T-helper 17 cell (primary cell): ENCODE measurements at regions not wholly inside any gene's neighbourhood (a gene's known extent, or its start where the extent isn't known, plus 50 kb on each side); places are given as distances from the start of the nearest gene placed in this dataset.

ENCODE experiments used
- ATAC-seq: fragments of 150-1000 bp; cut with Tn5 transposase; 2 replicates; pipeline ENCODE4 v1.10.0; 2021; ENCODE audit warnings: mild to moderate bottlenecking, moderate library complexity
- DNase-seq, 3 donors: peaks; one replicate each; pipeline versions ENCODE4 v3.0.0 to v3.0.0-alpha.2; 2020 to 2021
- H3K9me3 ChIP-seq: one replicate; pipeline ENCODE4 v1.7.0; 2013; ENCODE audit warnings: low read length, mild to moderate bottlenecking; ENCODE audit not compliant: control insufficient read depth, poor library complexity, severe bottlenecking
- H3K27ac Mint-ChIP-seq: one replicate; pipeline ENCODE4 v1.8.0; 2022; ENCODE audit warnings: mild to moderate bottlenecking, moderate library complexity, mixed read lengths
- H3K27me3 Mint-ChIP-seq: one replicate; pipeline ENCODE4 v1.8.0; 2022; ENCODE audit warnings: mixed read lengths
- H3K36me3 Mint-ChIP-seq: one replicate; pipeline ENCODE4 v1.8.0; 2022; ENCODE audit warnings: low read depth, mixed read lengths
- H3K4me1 Mint-ChIP-seq: one replicate; pipeline ENCODE4 v1.8.0; 2022; ENCODE audit warnings: mild to moderate bottlenecking, mixed read lengths
- H3K4me3 Mint-ChIP-seq: one replicate; pipeline ENCODE4 v1.8.0; 2022; ENCODE audit warnings: mild to moderate bottlenecking, moderate library complexity, mixed read lengths

DNA sequence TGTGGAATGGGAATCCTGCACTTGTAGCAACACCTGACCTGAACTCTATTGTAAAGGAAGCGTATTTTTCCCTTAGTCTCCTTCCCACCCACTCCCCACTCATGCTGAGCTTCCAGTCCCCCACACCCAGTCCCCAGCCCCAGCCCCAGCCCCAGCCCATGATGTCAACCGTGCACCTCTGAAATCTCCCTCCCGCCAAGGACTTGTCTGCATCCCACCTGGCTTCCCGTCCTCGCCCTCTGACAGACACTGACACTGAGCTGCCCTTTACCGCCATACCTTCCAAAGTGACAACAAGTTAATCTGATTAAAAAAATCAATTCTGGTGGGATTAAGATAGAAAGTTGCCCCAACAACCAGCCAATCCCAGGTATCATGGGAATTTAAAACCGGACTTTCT is 213.6 kb upstream of the CELF4 start:
- Mint-ChIP-seq H3K27ac (no peak overlapping the region), H3K27me3 (no peaks in the 10 kb centered on the region), H3K36me3 (no peaks in the 10 kb centered on the region), H3K4me3 (no peak overlapping the region), H3K4me1 (no peaks in the 10 kb centered on the region)
- no peaks in the 10 kb centered on the region for H3K9me3 ChIP-seq
- DNase-seq (no peak), ATAC-seq (no peak)

DNA sequence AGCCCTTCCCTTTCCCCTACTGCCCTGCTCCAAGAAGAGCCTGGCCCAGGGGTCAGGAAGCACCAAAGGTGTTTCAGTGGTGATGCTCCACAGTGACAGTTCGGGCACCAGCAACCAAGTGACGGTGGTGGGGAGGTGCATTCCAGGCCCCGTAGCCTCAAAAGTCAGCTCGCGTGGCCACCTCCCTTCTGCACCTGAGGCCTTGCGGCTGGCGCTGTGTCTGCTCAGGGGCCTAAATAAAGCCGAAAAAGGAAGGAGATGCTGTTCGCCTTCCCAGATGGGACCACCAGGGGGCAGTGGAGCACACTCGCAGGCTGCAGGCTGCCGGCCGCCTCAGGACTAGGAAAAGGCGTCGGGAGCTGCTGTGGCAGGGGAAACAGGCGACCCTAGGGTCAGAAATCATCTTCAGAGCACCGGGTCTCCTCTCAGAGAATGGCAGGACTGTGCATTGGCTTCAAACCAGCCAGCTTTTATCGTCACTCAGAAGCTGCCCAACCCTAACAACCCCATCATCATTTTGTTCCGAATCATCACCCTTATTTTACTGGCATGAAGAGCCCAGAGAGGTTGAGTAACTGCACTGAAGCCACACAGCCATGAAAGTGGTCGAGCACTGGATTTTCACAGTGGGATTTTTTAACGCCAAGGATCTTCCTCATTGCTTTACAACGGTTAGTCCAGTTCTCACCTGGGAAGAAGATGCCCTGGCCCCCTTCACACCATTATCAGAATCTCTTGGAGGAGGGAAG is 213.0 kb upstream of the CELF4 start:
- H3K4me3 Mint-ChIP-seq: no peak overlapping the region
- no peaks in the 10 kb centered on the region for H3K36me3 Mint-ChIP-seq
- no peaks in the 10 kb centered on the region for H3K4me1 Mint-ChIP-seq
- no peaks in the 10 kb centered on the region for H3K9me3 ChIP-seq
- ATAC-seq (no peak), DNase-seq (no peak)
- H3K27ac Mint-ChIP-seq: no peak overlapping the region
- no peaks in the 10 kb centered on the region for H3K27me3 Mint-ChIP-seq

DNA sequence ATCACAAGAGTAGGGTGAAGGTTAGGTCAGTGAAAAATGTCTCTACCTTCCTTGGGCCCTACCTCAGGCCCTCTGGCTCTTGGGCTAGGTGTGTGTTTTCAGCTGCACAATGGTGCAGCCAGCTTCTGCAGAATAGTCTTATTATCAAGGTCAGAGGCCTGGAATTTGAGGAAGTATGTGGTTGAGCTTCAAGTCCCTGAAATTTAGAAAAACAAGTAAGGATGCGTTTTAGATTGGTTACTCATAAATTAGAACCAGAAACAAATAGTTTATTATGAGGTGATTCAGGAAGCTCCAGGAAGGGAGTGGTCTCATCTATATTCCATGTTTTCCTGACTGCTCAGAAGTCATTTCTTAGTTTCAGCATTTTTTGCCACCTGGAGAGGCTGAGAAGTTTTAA is 204.2 kb upstream of the CELF4 start:
- ATAC-seq (no peak), DNase-seq (no peak)
- H3K9me3 ChIP-seq: no peaks in the 10 kb centered on the region
- no peaks in the 10 kb centered on the region for H3K36me3 Mint-ChIP-seq
- H3K27me3 Mint-ChIP-seq: no peaks in the 10 kb centered on the region
- H3K27ac Mint-ChIP-seq: no peak overlapping the region
- no peaks in the 10 kb centered on the region for H3K4me1 Mint-ChIP-seq
- H3K4me3 Mint-ChIP-seq: no peak overlapping the region

DNA sequence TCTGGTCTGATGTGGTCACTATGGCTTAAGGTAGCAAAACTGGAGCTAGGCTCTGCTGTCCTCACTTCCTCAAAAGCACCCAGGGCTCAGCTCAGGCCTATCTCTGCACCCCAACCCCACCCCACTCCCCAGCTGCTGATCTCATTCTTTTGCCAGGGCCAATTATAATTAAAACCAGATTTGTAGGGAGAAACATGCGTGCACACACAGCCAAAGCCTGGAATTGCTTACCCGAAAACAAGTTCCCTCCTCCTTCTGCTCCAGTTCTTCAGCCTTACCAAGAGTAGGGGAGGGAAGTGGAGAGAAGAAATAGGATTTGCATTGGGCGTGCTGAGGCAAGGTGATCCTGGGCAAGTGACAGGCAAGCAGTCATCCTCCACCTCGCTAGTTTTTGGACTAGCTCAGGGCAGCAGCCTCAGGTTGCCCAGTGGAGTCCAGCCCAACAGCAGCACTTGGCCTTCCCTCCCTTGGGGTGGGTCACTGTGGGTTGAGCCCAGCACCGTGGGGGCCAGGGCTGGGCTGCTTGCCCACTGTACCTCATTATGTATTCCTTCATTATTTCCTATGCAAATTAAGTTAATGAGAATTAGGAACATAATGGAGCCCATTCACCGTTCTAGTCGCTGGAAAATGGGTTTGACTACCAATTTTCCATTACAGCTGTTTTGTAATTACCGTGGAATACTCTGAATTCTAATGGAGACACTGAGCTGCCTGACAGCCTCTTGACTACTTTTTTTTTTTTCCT is 199.1 kb upstream of the CELF4 start:
- H3K36me3 Mint-ChIP-seq: no peaks in the 10 kb centered on the region
- no peak for DNase-seq
- no peaks in the 10 kb centered on the region for H3K9me3 ChIP-seq
- H3K27me3 Mint-ChIP-seq: no peaks in the 10 kb centered on the region
- no peak overlapping the region for H3K27ac Mint-ChIP-seq
- no peaks in the 10 kb centered on the region for H3K4me1 Mint-ChIP-seq
- ATAC-seq: no peak
- H3K4me3 Mint-ChIP-seq: no peak overlapping the region

DNA sequence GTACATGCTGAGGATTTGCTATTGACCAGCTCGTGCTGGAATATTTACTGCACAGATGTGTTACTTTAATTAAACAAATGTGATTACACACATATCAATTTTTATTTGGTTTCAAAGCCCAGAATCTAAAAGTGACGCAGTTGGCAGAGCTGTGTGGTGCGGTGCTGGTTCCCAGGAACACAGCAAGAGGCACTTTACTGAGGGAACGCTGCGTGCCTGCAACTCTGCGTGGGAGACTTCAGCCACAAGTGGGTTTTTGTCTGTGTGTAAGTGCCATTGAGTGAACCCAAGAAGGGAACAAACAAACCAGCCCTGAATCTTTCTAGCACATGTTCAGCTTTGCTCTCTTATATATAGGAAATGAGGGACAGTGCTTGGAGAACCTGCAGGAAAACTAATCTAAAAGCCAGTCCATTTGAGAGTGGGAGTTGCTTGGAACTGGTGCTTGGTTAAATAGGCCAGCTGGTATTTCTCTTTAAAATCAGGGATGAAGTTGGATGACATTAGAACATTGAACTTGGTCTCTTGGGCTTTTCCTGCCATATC is 196.6 kb upstream of the CELF4 start:
- Mint-ChIP-seq H3K27me3 (no peaks in the 10 kb centered on the region), H3K4me3 (no peak overlapping the region), H3K27ac (no peak overlapping the region), H3K36me3 (no peaks in the 10 kb centered on the region), H3K4me1 (no peaks in the 10 kb centered on the region)
- H3K9me3 ChIP-seq: no peaks in the 10 kb centered on the region
- DNase-seq (no peak), ATAC-seq (no peak)

DNA sequence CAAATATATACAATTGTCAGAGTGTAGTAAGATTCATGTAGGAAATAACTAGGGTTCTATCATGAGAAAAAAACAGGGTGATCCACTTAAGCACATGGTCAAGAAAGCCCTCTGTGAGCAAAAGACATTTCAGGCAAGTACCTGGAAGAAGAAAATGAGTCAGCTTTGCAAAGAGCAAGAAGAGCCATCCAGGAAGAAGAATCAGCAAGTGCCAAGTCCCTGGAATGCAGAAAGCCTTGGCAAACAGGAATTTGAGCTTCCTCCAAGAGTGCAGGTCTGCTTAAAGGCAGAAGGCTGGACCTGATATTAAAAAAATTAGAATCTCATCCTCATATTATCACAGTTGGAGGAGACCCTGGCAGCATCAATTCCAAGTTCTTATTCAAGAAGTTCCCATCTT is 188.5 kb upstream of the CELF4 start:
- no peaks in the 10 kb centered on the region for H3K9me3 ChIP-seq
- ATAC-seq (no peak), DNase-seq (no peak)
- Mint-ChIP-seq H3K4me1 (no peaks in the 10 kb centered on the region), H3K27ac (no peak overlapping the region), H3K27me3 (no peaks in the 10 kb centered on the region), H3K36me3 (no peaks in the 10 kb centered on the region), H3K4me3 (no peak overlapping the region)

DNA sequence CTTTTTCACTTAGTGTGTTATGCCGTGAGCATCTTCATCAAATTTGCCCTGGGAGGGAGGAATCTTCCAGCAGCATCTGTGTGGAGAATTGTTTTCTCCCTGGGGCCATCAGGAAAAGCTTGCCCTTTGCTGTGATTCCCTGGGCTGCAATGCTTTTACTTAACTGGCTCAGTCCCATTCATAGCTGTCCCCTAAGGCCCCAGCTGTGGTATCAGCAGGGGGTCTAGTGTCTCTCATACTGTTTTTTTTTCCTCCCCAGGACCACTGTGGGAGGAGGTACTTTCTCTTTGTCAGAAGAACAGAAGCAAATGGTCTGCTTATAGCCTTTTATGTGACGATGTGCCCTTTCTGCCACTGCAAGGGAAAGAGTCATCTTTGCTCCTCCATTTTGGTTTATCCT is 176.8 kb upstream of the CELF4 start:
- H3K27me3 Mint-ChIP-seq: no peaks in the 10 kb centered on the region
- ATAC-seq: no peak

DNA sequence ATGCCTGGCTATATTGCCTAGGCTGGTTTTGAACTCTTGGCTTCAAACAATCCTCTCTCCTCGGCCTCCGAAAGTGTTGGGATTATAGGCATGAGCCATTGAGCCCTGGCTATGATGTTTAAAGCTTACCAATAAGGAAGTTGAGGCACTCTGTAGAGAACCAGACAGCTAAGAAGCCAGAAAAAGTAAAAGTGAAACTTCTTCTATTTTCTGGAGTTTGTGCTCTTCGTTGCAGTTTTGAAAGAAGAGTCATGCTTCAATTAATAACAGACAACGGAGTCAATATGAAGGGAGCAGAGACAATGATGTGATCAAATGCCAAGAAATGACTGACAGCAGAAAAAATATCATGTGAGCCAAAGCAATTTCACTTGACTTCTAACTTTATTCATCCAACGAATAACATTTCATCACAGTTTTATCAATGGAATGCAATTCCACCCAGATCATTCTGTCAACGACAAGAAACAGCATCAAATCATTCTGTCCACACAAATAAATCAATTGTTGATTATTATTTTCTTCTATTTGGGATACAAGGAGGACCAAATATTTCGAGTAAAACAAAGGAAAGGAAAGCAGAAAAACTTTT is 175.5 kb upstream of the CELF4 start:
- DNase-seq: no peak
- H3K9me3 ChIP-seq: no peaks in the 10 kb centered on the region
- no peaks in the 10 kb centered on the region for H3K36me3 Mint-ChIP-seq
- ATAC-seq: no peak
- no peaks in the 10 kb centered on the region for H3K27me3 Mint-ChIP-seq
- H3K4me1 Mint-ChIP-seq: no peaks in the 10 kb centered on the region
- no peak overlapping the region for H3K4me3 Mint-ChIP-seq
- H3K27ac Mint-ChIP-seq: no peak overlapping the region

More for the DNA sequence above, 176.8 kb upstream of the CELF4 start:
- no peaks in the 10 kb centered on the region for H3K36me3 Mint-ChIP-seq
- H3K27ac Mint-ChIP-seq: no peak overlapping the region
- H3K4me1 Mint-ChIP-seq: no peaks in the 10 kb centered on the region
- DNase-seq: no peak
- no peaks in the 10 kb centered on the region for H3K9me3 ChIP-seq
- H3K4me3 Mint-ChIP-seq: no peak overlapping the region

DNA sequence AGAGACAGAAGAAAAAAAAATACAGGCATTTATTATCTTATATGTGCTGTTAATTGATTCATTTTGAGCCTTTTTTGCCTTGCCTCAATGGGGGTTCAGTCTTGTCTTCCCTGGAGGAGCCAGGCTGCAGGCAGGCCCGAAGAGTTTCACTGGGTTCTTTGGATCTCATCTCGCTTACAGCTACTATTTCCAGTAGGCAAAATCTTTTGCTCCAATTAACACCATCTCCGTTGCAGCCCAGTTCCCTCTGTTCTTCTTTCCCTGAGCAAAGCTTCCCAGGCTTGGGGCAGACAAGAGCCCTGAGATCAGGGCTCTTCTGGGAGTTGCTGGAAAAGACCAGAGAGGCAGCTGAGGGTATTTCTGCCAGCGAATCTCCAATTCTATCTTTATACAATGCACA is 168.8 kb upstream of the CELF4 start:
- Mint-ChIP-seq H3K27ac (no peak overlapping the region), H3K4me1 (no peaks in the 10 kb centered on the region), H3K36me3 (no peaks in the 10 kb centered on the region), H3K27me3 (no peaks in the 10 kb centered on the region), H3K4me3 (no peak overlapping the region)
- no peaks in the 10 kb centered on the region for H3K9me3 ChIP-seq
- DNase-seq: no peak
- ATAC-seq: no peak

DNA sequence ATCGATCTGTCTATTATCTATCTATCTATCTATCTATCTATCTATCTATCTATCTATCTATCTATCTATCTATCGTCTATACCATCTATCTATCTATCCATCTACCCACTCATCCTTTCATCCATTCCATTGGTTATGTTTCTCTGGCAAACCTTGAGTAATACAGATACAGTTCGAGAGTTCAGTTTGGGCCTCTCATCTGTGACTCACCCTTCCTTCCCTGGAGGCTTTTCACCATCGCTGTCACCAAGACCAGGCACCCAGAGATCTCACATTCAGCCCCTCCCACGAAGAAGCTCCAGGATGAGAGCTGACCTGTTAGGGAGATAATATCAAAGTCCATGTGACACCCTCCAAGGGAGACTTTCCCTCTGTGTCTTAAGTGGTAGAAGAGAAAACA is 164.1 kb upstream of the CELF4 start:
- H3K4me3 Mint-ChIP-seq: no peak overlapping the region
- H3K9me3 ChIP-seq: no peaks in the 10 kb centered on the region
- no peaks in the 10 kb centered on the region for H3K4me1 Mint-ChIP-seq
- no peaks in the 10 kb centered on the region for H3K36me3 Mint-ChIP-seq
- DNase-seq: no peak
- ATAC-seq: no peak
- H3K27ac Mint-ChIP-seq: no peak overlapping the region
- no peaks in the 10 kb centered on the region for H3K27me3 Mint-ChIP-seq

DNA sequence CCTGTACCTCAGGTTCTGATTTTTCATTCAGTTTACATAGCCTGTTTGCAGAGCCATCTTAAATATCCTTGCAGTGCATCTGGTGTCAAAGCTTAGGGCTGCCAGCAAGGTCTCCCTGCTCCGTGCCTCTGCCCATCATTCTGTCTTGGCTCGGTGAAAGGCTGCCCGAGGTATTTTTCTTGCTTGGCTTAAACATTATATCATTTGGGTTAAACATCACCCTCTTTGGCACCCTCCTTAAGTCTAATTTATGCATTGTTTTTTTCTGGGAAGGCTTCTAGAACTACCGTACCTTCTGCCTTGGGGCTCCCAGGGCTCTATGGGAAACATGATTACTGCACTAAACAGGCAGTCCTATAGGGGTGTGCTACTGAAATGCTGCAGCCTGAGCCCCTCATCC is 158.6 kb upstream of the CELF4 start:
- Mint-ChIP-seq H3K27me3 (no peaks in the 10 kb centered on the region), H3K27ac (no peak overlapping the region), H3K4me3 (no peak overlapping the region), H3K36me3 (no peaks in the 10 kb centered on the region), H3K4me1 (no peaks in the 10 kb centered on the region)
- no peaks in the 10 kb centered on the region for H3K9me3 ChIP-seq
- DNase-seq (no peak), ATAC-seq (no peak)

DNA sequence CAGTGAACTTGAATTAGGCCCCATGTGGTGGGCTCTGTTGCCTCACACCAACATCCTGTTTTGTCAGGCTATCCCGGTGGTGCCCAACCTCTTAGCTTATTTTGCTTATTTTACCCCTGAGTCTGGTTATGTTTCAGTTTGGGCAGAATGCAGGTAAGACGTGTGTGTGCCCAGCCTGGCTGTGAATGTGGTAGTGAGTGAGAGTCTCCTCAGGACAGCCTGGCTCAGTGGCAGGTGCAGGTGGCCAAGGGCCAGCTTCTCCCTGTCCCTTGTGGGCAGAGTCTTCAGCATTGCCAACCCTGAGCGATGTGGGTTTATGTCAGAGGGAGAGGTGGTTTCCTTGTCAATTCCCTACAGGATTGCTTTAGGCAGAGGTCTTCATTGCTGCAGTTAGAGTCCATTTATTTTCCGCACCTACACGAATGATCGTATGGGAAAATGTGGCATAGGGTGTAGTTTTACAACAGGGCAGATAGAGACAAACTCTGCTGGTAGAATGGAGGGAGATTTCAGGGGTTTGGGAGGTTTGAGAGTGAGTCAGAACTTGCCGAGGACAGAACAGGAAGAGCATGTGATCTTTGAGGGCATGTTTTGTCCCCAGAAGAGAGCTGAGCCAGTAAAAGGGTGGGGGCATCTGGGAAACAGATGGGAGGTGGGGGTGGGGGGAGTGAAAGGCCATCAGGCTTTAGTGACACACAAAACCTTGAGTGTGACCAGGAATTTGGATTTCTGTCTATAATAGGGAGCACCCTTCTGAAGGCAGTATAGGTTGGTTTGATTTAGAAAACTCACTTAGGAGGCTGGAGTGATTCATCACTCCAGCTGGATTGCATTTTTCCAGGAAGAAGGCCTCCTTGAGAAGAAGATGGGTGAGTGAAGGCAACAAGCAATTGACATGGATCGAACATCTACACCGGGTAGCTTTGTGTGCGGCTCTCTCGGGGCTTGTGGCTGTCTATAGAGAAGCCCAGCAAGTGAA is 156.2 kb upstream of the CELF4 start:
- Mint-ChIP-seq H3K36me3 (no peaks in the 10 kb centered on the region), H3K27ac (no peak overlapping the region), H3K4me3 (no peak overlapping the region), H3K4me1 (no peaks in the 10 kb centered on the region), H3K27me3 (no peaks in the 10 kb centered on the region)
- no peak for ATAC-seq
- no peaks in the 10 kb centered on the region for H3K9me3 ChIP-seq
- no peak for DNase-seq

DNA sequence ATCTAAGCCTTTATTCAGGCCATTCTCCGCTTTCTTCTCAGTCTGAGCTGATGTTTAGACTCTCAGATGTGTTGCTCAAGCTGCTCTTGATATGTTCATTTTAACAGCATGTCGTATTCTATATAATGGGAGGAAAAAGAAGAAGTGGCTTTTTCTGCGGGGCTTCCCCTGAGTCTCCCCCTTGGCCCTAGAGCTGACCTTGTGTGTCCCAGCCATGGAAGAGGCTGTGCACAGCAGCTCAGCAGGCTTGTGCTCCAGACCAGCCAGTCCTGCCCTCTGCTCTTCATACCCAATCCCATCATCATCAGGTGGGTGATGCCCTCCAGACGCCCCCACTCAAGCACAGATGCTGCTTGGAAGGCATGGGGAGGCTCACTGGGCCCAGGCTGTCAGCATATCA is 155.1 kb upstream of the CELF4 start:
- no peak for DNase-seq
- no peaks in the 10 kb centered on the region for H3K9me3 ChIP-seq
- no peaks in the 10 kb centered on the region for H3K27me3 Mint-ChIP-seq
- H3K27ac Mint-ChIP-seq: no peak overlapping the region
- no peak overlapping the region for H3K4me3 Mint-ChIP-seq
- ATAC-seq: no peak
- H3K4me1 Mint-ChIP-seq: no peaks in the 10 kb centered on the region
- H3K36me3 Mint-ChIP-seq: no peaks in the 10 kb centered on the region
